HCT116 (cell line): ENCODE measurements at regions not wholly inside any gene's neighbourhood (a gene's known extent, or its start where the extent isn't known, plus 50 kb on each side); places are given as distances from the start of the nearest gene placed in this dataset.

Experiments
- ATAC-seq: fragments of 200-7000 bp; cut with Tn5 transposase; 2 replicates; pipeline ENCODE4 v1.9.1; 2020; ENCODE audit warnings: mild to moderate bottlenecking, moderate library complexity
- BruUV-seq: library from RNA; stranded (reverse); fragments of 400-500 nt; replicated peaks from 2 replicates; lab custom pipeline; 2021; lab: Mats Ljungman, UMichigan
- CTCF ChIA-PET: fragments of 300-600 bp; sonication (Branson Sonifier 250); formaldehyde crosslinking; loops from one replicate; lab custom pipeline; 2021; ENCODE audit warnings: antibody characterized with exemption; lab: Charles Lee
- POLR2A ChIA-PET: fragments of 300-600, 350-600 bp; sonication (Branson Sonifier 250); formaldehyde crosslinking; loops from one replicate; lab custom pipeline; 2021; ENCODE audit warnings: antibody characterized with exemption; lab: Charles Lee
- RAD21 ChIA-PET, 2 experiments: fragments of 300-600 bp; sonication (Branson Sonifier 250); formaldehyde crosslinking; loops; one replicate each; lab custom pipeline; 2023; ENCODE audit warnings: low total read pairs in 2 of 2; ENCODE audit not compliant: uncharacterized antibody in 2 of 2, unreplicated experiment in 2 of 2, low non-redundant PET in 1 of 2; lab: Charles Lee
- DNase-seq: peaks from one replicate; pipeline ENCODE4 v3.0.0-alpha.2; 2010; ENCODE audit warnings: low read depth, low spot score
- H2AFZ ChIP-seq: fragments of 200-600 bp; shearing (Covaris generic), sonication (generic); 2 replicates; pipeline ENCODE4 v1.6.1; 2017; ENCODE audit warnings: low read depth, mixed run types, mixed read lengths, antibody characterized with exemption, low read length; ENCODE audit not compliant: poor library complexity, severe bottlenecking
- H3K27ac ChIP-seq: 2 replicates; pipeline ENCODE4 v1.5.1; 2012; ENCODE audit warnings: low read depth, low read length
- H3K27me3 ChIP-seq: fragments of 200-600 bp; sonication (generic); 2 replicates; pipeline ENCODE4 v1.6.1; 2016; ENCODE audit warnings: mixed run types, low read length, mixed read lengths; ENCODE audit not compliant: insufficient read depth
- H3K36me3 ChIP-seq, 2 experiments: fragments of 200-500 bp in 1 of 2; fragments of 200-600 bp in 1 of 2; sonication (Bioruptor generic) in 1 of 2; sonication (generic) in 1 of 2; 2 replicates each; pipeline versions ENCODE4 v1.5.1 to v1.6.1; 2014 to 2016; ENCODE audit warnings: low read length in 2 of 2, inconsistent platforms in 1 of 2, mixed read lengths in 1 of 2, mixed run types in 1 of 2; ENCODE audit not compliant: insufficient read depth in 2 of 2, control insufficient read depth in 1 of 2
- H3K4me1 ChIP-seq, 2 experiments: fragments of 200-600 bp in 1 of 2; sonication (generic) in 1 of 2; 2 replicates each; pipeline versions ENCODE4 v1.5.1 to v1.6.1; 2012 to 2017; ENCODE audit warnings: low read length in 2 of 2, inconsistent platforms in 1 of 2, mild to moderate bottlenecking in 1 of 2, mixed read lengths in 1 of 2, mixed run types in 1 of 2, moderate library complexity in 1 of 2; ENCODE audit not compliant: insufficient read depth in 2 of 2, control insufficient read depth in 1 of 2
- H3K4me2 ChIP-seq: fragments of 200-600 bp; sonication (generic); 2 replicates; pipeline ENCODE4 v1.6.1; 2017; ENCODE audit warnings: mixed run types, low read length, mixed read lengths
- H3K4me3 ChIP-seq, 2 experiments: fragments of 200-600 bp in 1 of 2; sonication (generic) in 1 of 2; replicated peaks in 1 of 2; 2 replicates each; pipeline ENCODE4 v1.5.1; 2011 to 2016; ENCODE audit warnings: low read length in 2 of 2, control low read depth in 1 of 2, low read depth in 1 of 2, mild to moderate bottlenecking in 1 of 2, mixed read lengths in 1 of 2, mixed run types in 1 of 2
- H3K79me2 ChIP-seq: fragments of 200-600 bp; sonication (generic); 2 replicates; pipeline ENCODE4 v1.6.1; 2017; ENCODE audit warnings: mild to moderate bottlenecking, mixed run types, low read length, moderate library complexity, mixed read lengths; ENCODE audit not compliant: insufficient read depth
- H3K9ac ChIP-seq: fragments of 200-600 bp; sonication (generic); 2 replicates; pipeline ENCODE4 v1.6.1; 2016; ENCODE audit warnings: low read length, mixed read lengths
- H3K9me2 ChIP-seq: fragments of 200-600 bp; sonication (generic), shearing (Covaris generic); 2 replicates; pipeline ENCODE4 v1.6.1; 2017; ENCODE audit warnings: mixed run types, mild to moderate bottlenecking, moderate library complexity; ENCODE audit not compliant: insufficient read depth
- H3K9me3 ChIP-seq, 2 experiments: fragments of 200-500 bp in 1 of 2; fragments of 200-600 bp in 1 of 2; sonication (Bioruptor generic) in 1 of 2; sonication (generic) in 1 of 2; 2 replicates each; pipeline ENCODE4 v1.6.1; 2014 to 2017; ENCODE audit warnings: low read length in 2 of 2, mixed read lengths in 2 of 2, inconsistent platforms in 1 of 2, low read depth in 1 of 2, mild to moderate bottlenecking in 1 of 2, mixed run types in 1 of 2, moderate library complexity in 1 of 2; ENCODE audit not compliant: control insufficient read depth in 1 of 2, insufficient read depth in 1 of 2
- H4K20me1 ChIP-seq: fragments of 200-600 bp; sonication (generic), shearing (Covaris generic); 2 replicates; pipeline ENCODE4 v1.6.1; 2017; ENCODE audit warnings: mixed run types, mild to moderate bottlenecking, moderate library complexity; ENCODE audit not compliant: insufficient read depth
- CBX3 ChIP-seq: IDR thresholded peaks from 2 replicates; pipeline ENCODE4 v1.6.1; 2012; ENCODE audit warnings: low read depth
- CTCF ChIP-seq, 3 experiments: fragments of 200-600 bp in 1 of 3; sonication (generic) in 1 of 3; IDR thresholded peaks in 2 of 3; conservative IDR thresholded peaks in 1 of 3; 2 replicates each; pipeline ENCODE4 v1.5.1; 2012 to 2017; ENCODE audit warnings: low read depth in 2 of 3, low read length in 2 of 3, antibody characterized with exemption in 1 of 3, borderline replicate concordance in 1 of 3, control low read depth in 1 of 3, mild to moderate bottlenecking in 1 of 3, mixed read lengths in 1 of 3, mixed run types in 1 of 3, moderate library complexity in 1 of 3; ENCODE audit not compliant: insufficient read depth in 1 of 3
- EZH2 ChIP-seq: fragments of 200-600 bp; sonication (generic); IDR thresholded peaks from 2 replicates; pipeline ENCODE4 v1.6.1; 2017; ENCODE audit warnings: antibody characterized with exemption, mixed run types
- EZH2phosphoT487 ChIP-seq: fragments of 200-600 bp; IDR thresholded peaks from 2 replicates; pipeline ENCODE4 v1.6.1; 2018; ENCODE audit warnings: antibody characterized with exemption, borderline replicate concordance
- FOSL1 ChIP-seq: IDR thresholded peaks from 2 replicates; pipeline ENCODE4 v1.6.1; 2012; ENCODE audit warnings: low read depth
- JUND ChIP-seq: IDR thresholded peaks from 2 replicates; pipeline ENCODE4 v1.6.1; 2012
- MAX ChIP-seq: IDR thresholded peaks from 2 replicates; pipeline ENCODE4 v1.6.1; 2012
- POLR2A ChIP-seq: IDR thresholded peaks from 2 replicates; pipeline ENCODE4 v1.7.0; 2011; ENCODE audit warnings: borderline replicate concordance; ENCODE audit not compliant: insufficient read depth, insufficient read length; ENCODE audit errors: extremely low read depth
- REST ChIP-seq: IDR thresholded peaks from 2 replicates; pipeline ENCODE4 v1.6.1; 2012; ENCODE audit warnings: low read depth
- SIN3A ChIP-seq: IDR thresholded peaks from 2 replicates; pipeline ENCODE4 v1.6.1; 2012; ENCODE audit warnings: low read depth
- SP1 ChIP-seq: IDR thresholded peaks from 2 replicates; pipeline ENCODE4 v1.6.1; 2012; ENCODE audit warnings: low read depth
- SRF ChIP-seq: IDR thresholded peaks from 2 replicates; pipeline ENCODE4 v1.6.1; 2012; ENCODE audit warnings: low read depth
- intact Hi-C: fragments of 100-400 bp; cut with micrococcal nuclease; formaldehyde crosslinking; loops from 2 replicates; pipeline ENCODE4 v1.10.0; 2022

- POLR2A ChIA-PET, result no interaction called here
- Histone ChIP-seq H3K9ac (no peak overlapping the region), H3K4me1 (no peaks in the 10 kb centered on the region), H3K27ac (no peak overlapping the region), H3K4me2 (no peak overlapping the region), H3K27me3 (no peaks in the 10 kb centered on the region), H2AFZ (no peak overlapping the region), H3K9me2 (no peaks in the 10 kb centered on the region), H3K4me3 (no peak overlapping the region), H4K20me1 (no peaks in the 10 kb centered on the region), H3K79me2 (no peaks in the 10 kb centered on the region), H3K36me3 (no peaks in the 10 kb centered on the region), H3K9me3 (peaks cover 7 to 21% of the 10 kb centered on the region in 2 experiments; a peak in 2 of 4 replicates)
- intact Hi-C loops, result no loop called here
- CTCF ChIA-PET, result no interaction called here
- RAD21 ChIA-PET, result no interaction called here
- BruUV-seq, result no TSS peak
- TF ChIP-seq SP1 (no peak), JUND (no peak), REST (no peak), FOSL1 (no peak), POLR2A (no peak), CBX3 (no peak), MAX (no peak), SRF (no peak), CTCF (IDR thresholded peaks at IDR 0.05 in 2 of 3, conservative IDR thresholded peaks at IDR 0.05 in 1 of 3; ENCODE audit: borderline replicate concordance in 1 of 3, insufficient read depth in 1 of 3, low read depth in 2 of 3, low read length in 2 of 3) (no peak), EZH2 (no peak), SIN3A (no peak), EZH2phosphoT487 (no peak)
- DNase-seq, result no peak
- no peak for ATAC-seq
These were observed 191.1 kb upstream of the KIRREL3 start for GRCh38 chr11:127191689-127192088.
